ENCODE measurements at regions not wholly inside any gene's neighbourhood (a gene's known extent, or its start where the extent isn't known, plus 50 kb on each side); places are given as distances from the start of the nearest gene placed in this dataset.

DNA sequence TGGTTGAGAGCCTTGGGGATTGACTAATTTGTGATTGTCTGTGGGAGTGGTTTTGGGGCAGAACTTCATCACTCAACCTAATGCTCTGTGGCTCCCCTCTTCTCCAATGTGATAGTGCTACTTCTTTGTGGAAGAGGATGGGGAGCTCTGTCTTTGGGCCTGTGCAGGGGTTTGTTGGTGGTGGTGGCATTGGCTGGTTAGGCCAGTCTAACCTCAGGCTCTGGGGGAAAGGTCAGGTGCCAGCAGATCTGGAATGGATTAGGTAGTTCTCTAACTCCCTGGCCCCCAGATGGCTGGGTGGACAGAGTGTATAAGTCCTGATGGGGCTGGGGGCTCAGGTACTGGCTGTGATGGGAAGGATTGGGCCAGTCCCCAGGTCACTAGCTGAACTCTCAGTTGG is 129.0 kb upstream of the CHD6 start:
- Histone ChIP-seq H3K4me1 (replicated peaks in 1 of 4; ENCODE audit: control insufficient read depth in 3 of 4, insufficient read depth in 4 of 4, low read length in 3 of 4) (peaks cover 0 to 4% (median 0%) of the 10 kb centered on the region in 4 experiments; a peak in 2 of 7 replicates), H2BK120ac (replicated peaks; ENCODE audit: low read depth, low read length) (no peak overlapping the region), H3K23me2 (ENCODE audit: low read depth, low read length) (no peaks in the 10 kb centered on the region), H3K14ac (ENCODE audit: insufficient read length) (no peak overlapping the region), H4K8ac (ENCODE audit: extremely low read depth, insufficient read depth, low read length) (no peak overlapping the region), H3K27ac (ENCODE audit: low read depth, low read length) (no peak overlapping the region), H3K4ac (replicated peaks; ENCODE audit: insufficient read length, low read depth, low read length) (no peak overlapping the region), H3K4me2 (ENCODE audit: insufficient read depth in 1 of 2, low read depth in 2 of 2, low read length in 2 of 2) (no peak overlapping the region), H3K18ac (ENCODE audit: extremely low read depth, low read length) (no peak overlapping the region), H2AK5ac (ENCODE audit: low read depth, low read length) (no peak overlapping the region), H2BK12ac (ENCODE audit: low read depth, low read length) (no peak overlapping the region), H3K36me3 (ENCODE audit: control insufficient read depth in 2 of 4, insufficient read depth in 4 of 4, low read length in 3 of 4) (no peaks in the 10 kb centered on the region), H3K9me3 (ENCODE audit: insufficient read depth in 2 of 2, low read depth in 1 of 2, low read length in 1 of 2) (no peaks in the 10 kb centered on the region), H3K79me2 (ENCODE audit: control insufficient read depth in 1 of 2, insufficient read depth in 2 of 2, low read length in 2 of 2) (no peaks in the 10 kb centered on the region), H2BK15ac (ENCODE audit: low read length) (no peak overlapping the region; the same call in 1 of the 2 replicates), H3K56ac (replicated peaks; ENCODE audit: insufficient read length, low read depth, low read length) (no peak overlapping the region), H3K79me1 (ENCODE audit: low read depth, low read length) (no peaks in the 10 kb centered on the region), H3K23ac (ENCODE audit: insufficient read length) (no peak overlapping the region), H2BK5ac (ENCODE audit: low read depth, low read length) (no peak overlapping the region), H3K27me3 (replicated peaks in 1 of 4; ENCODE audit: control insufficient read depth in 3 of 4, extremely low read depth in 1 of 4, insufficient read depth in 3 of 4, low read length in 3 of 4) (no peaks in the 10 kb centered on the region), H4K5ac (ENCODE audit: insufficient read length, low read depth, low read length) (no peak overlapping the region), H4K91ac (replicated peaks; ENCODE audit: insufficient read length, low read length) (no peak overlapping the region), H3K4me3 (ENCODE audit: extremely low read depth in 1 of 4, insufficient read depth in 2 of 4, low read depth in 3 of 4, low read length in 4 of 4) (no peak overlapping the region), H3K9ac (replicated peaks in 1 of 4; ENCODE audit: extremely low read depth in 1 of 4, low read depth in 3 of 4, low read length in 3 of 4) (no peak overlapping the region; a peak in 1 of 7 replicates), H2AFZ (ENCODE audit: low read length) (no peak overlapping the region), H2BK20ac (ENCODE audit: low read length) (no peak overlapping the region), H4K20me1 (replicated peaks in 1 of 2; ENCODE audit: control insufficient read depth in 1 of 2, insufficient read depth in 2 of 2, low read length in 2 of 2) (no peaks in the 10 kb centered on the region)
- FAIRE-seq (no peak), DNase-seq (ENCODE audit: low read depth in 1 of 2, low spot score in 2 of 2) (no peak)
- CTCF ChIA-PET (ENCODE audit: partially characterized antibody), result interaction anchor here (0.7 to 5.2 kb wide), 15 partner anchors 9 to 1695 kb away, joined by 3 to 48 read pairs (median 4); no protein-coding TSS in a partner anchor
- POLR2A ChIA-PET (ENCODE audit: partially characterized antibody), result interaction anchor here (1.4 kb wide), 1 partner anchor 9 kb away, joined by 3 read pairs; no protein-coding TSS in a partner anchor
- TF ChIP-seq EP300 (IDR thresholded peaks at IDR 0.05; ENCODE audit: borderline replicate concordance in 1 of 2, low read depth in 2 of 2, low read length in 2 of 2), result no peak
- TF ChIP-seq HDAC2 (IDR thresholded peaks at IDR 0.05; ENCODE audit: borderline replicate concordance in 1 of 2, low read depth in 2 of 2, low read length in 2 of 2), result no peak
- TF ChIP-seq RXRA (IDR thresholded peaks at IDR 0.05; ENCODE audit: insufficient read depth, low read depth, low read length), result no peak
- no peak for TF ChIP-seq HDAC6 (IDR thresholded peaks at IDR 0.05; ENCODE audit: low read depth, low read length)
- no peak for TF ChIP-seq MAFK (IDR thresholded peaks at IDR 0.05; ENCODE audit: low read depth, low read length)
- no peak for TF ChIP-seq CREB1 (IDR thresholded peaks at IDR 0.05)
- TF ChIP-seq, protein P1, sequence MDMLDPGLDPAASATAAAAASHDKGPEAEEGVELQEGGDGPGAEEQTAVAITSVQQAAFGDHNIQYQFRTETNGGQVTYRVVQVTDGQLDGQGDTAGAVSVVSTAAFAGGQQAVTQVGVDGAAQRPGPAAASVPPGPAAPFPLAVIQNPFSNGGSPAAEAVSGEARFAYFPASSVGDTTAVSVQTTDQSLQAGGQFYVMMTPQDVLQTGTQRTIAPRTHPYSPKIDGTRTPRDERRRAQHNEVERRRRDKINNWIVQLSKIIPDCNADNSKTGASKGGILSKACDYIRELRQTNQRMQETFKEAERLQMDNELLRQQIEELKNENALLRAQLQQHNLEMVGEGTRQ (IDR thresholded peaks at IDR 0.05; ENCODE audit: low read length), result no peak

Data from H1 (cell line).